GM19023 (cell line): ENCODE measurements at regions not wholly inside any gene's neighbourhood (a gene's known extent, or its start where the extent isn't known, plus 50 kb on each side); places are given as distances from the start of the nearest gene placed in this dataset.
"Not testable (repeated sequence)": the region's sequence is repeated elsewhere in the genome, so short reads cannot be mapped to it uniquely, and the experiment has no call there.

ENCODE experiments used
- ATAC-seq: cut with Tn5 transposase; IDR thresholded peaks from one replicate; pipeline ENCODE4 v1.9.1; 2021; ENCODE audit warnings: mild to moderate bottlenecking, moderate library complexity; ENCODE audit not compliant: unreplicated experiment

GRCh38 chr4:96389770-96390169 lies 549.9 kb downstream of the PDHA2 start:
- ATAC-seq: no peak

DNA sequence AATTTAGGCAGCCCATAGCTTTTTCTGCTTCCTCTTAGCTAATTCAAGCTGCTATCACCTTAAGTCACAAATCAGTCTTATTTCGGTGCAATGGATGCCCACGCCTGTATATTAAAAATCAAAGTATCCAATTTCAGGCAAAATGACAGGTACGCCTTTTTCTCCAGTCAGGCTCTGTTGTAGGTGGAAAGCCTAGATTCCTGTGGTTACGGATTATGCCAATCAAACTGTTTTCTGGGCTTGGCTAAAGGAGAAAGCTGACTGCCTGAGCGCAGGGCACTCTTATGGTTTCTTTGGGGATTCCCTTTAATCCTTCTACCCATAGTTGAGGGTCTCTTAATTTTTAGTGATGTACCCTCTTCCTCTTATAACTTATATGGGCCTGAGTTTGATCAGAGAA lies 550.5 kb downstream of the PDHA2 start:
- no peak for ATAC-seq

DNA sequence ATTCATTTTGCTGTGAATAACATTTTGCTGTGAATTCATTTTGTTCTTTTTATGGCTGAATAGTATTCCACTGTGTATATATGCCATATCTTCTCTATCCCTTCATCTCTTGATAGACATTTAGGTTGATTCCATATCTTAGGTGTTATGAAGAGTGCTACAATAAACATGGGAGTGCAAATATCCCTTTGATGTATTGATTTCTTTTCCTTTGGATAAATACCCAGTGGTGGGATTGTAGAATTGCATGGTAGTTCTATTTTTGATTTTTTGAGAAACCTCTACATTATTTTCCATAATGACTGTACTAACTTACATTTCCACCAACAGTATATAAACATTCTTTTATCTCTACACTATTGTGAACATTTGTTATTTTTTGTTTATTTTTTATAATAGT lies 555.9 kb downstream of the PDHA2 start:
- no peak for ATAC-seq

DNA sequence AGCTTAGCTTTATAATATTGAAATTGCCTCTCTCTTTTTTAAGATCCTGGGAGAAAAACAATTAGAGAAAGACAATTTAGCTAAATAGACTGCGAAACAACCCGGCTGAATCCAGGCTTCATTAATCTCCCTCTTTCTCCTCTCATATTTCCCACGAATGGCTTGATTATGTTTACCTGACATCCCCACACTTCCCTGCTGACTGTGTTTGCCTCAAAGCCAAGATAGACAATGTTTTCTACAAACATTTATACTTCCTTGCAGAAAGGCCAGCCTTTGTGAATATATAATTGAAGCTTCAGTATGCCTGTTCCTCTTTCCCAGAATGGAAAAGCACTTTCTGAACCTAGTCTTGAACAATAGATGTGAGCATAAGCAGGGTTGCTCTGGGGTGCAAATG lies 566.8 kb downstream of the PDHA2 start:
- no peak for ATAC-seq

- no peak for ATAC-seq
Observed at GRCh38 chr4:96407225-96407624, 567.3 kb downstream of the PDHA2 start.

DNA sequence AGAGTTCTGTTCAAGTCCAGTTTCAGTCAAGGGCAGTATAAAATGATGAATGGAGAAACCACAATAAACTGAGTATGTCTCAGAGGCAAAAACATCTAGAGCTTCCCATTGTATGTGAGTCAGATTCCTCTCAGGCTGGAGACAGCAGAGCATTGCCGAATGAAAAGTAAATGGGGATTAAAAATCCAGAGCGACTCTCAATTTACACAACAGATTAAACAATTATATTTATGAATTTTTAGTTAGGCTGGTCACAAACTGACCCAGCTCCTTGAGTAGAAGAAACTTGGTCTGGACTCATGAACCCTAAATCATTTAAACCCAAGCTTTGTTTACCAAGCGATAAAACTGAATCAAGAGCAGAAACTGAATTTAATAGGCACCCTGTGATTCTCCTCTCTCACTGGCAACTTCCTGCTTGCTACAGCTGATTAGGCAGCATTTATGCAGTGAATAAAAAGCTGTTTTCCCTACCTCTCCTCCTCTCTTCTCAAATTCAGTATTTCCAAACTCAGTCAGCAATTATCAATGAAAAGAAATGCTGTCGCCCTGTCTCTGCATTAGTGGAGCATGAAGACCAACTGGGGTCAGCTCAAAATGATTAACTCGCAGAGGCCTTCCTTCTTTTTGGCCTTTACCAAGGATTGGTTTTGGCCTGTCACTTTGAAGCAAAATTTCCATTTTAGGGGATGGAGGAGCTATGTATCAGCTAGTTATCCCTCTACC lies 568.0 kb downstream of the PDHA2 start:
- no peak for ATAC-seq

GRCh38 chr4:96414853-96415252 lies 575.0 kb downstream of the PDHA2 start:
- not testable (repeated sequence) for ATAC-seq

DNA sequence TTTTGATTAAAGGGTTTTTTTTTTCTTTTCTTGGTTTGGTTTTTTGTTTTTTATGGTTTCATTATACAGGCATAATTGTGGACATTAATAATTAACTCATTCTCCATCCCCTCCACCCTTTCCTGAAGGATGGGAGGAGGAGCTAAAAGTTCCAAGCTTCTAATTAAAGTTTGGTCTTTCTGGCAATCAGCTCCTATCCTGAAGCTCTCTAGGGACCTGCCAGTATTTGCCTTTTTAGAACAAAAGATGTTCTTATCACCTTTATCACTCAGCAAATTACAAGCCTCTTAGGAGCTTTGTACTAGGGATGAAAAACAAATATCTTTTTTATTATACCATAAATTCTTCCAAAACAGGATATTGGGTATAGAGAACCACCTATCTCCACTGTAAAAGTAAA lies 589.8 kb downstream of the PDHA2 start:
- no peak for ATAC-seq

GRCh38 chr4:96431094-96431493 lies 591.2 kb downstream of the PDHA2 start:
- ATAC-seq: no peak

- no peak for ATAC-seq
Observed at GRCh38 chr4:96448315-96448872, 608.5 kb downstream of the PDHA2 start.

GRCh38 chr4:96455045-96455720 lies 615.3 kb downstream of the PDHA2 start:
- no peak for ATAC-seq

DNA sequence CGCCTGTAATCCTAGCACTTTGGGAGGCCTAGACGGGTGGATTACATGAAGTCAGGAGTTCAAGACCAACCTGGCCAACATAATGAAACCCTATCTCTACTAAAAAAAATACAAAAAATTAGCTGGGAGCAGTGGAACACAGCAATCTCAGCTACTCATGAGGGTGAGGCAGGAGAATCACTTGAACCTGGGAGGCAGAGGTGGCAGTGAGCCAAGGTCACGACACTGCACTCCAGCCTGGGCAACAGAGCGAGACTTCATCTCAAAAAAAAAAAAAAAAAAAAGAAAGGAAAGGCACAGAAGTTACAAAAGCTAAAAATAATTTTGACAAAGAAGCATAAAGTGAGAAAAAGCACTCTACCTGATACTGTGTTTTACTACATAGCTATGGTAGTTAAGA lies 618.1 kb downstream of the PDHA2 start:
- ATAC-seq: not testable (repeated sequence)

DNA sequence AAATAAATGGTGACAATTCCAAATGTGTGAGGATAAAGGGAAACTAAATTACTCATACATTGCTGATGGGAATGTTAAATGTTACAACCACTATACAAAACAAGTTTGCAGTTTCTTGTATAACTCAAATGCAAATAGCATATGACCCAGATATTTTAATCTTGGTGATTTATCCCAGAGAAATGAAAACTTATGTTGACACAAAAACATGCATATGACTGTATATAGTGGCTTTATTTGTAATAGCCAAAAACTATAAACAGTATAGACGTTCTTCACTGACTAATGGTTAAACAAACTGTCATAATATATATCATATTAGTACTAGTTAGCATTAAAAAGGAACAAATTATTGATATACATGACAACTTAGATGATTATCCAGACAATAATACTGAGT lies 619.2 kb downstream of the PDHA2 start:
- no peak for ATAC-seq

- no peak for ATAC-seq
Observed at GRCh38 chr4:96465834-96466233, 625.9 kb downstream of the PDHA2 start.

GRCh38 chr4:96471956-96472867 lies 632.3 kb downstream of the PDHA2 start:
- no peak for ATAC-seq

GRCh38 chr4:96473246-96473645 lies 633.4 kb downstream of the PDHA2 start:
- no peak for ATAC-seq

- no peak for ATAC-seq
Observed at GRCh38 chr4:96483308-96484030, 643.6 kb downstream of the PDHA2 start.

GRCh38 chr4:96486563-96486962 lies 646.7 kb downstream of the PDHA2 start:
- ATAC-seq: no peak

- no peak for ATAC-seq
Observed at GRCh38 chr4:96497621-96498020, 657.7 kb downstream of the PDHA2 start.

DNA sequence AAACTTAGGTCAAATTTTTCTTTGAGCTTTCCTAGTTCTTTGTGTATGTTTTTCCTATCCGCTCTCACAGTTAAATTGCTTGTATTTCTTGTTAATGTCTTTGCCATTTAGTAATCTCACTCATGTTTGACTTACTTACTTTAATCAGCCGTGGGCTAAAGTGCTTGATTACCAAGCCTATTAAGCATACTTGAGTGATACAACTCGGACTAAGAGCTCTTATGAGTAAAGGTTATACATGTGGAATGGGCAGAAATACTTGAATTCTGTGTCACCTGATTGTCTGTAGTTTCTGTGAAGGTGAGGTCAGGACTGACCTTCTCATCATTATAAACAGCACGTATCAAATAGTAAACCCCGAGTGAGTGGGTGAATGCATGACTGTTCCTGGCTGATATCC lies 664.5 kb downstream of the PDHA2 start:
- ATAC-seq: no peak
